HG03175 (cell line): ENCODE measurements at regions not wholly inside any gene's neighbourhood (a gene's known extent, or its start where the extent isn't known, plus 50 kb on each side); places are given as distances from the start of the nearest gene placed in this dataset.

ENCODE experiments used
- ATAC-seq: cut with Tn5 transposase; IDR thresholded peaks from one replicate; pipeline ENCODE4 v1.9.1; 2021; ENCODE audit warnings: mild to moderate bottlenecking, moderate library complexity; ENCODE audit not compliant: unreplicated experiment

DNA sequence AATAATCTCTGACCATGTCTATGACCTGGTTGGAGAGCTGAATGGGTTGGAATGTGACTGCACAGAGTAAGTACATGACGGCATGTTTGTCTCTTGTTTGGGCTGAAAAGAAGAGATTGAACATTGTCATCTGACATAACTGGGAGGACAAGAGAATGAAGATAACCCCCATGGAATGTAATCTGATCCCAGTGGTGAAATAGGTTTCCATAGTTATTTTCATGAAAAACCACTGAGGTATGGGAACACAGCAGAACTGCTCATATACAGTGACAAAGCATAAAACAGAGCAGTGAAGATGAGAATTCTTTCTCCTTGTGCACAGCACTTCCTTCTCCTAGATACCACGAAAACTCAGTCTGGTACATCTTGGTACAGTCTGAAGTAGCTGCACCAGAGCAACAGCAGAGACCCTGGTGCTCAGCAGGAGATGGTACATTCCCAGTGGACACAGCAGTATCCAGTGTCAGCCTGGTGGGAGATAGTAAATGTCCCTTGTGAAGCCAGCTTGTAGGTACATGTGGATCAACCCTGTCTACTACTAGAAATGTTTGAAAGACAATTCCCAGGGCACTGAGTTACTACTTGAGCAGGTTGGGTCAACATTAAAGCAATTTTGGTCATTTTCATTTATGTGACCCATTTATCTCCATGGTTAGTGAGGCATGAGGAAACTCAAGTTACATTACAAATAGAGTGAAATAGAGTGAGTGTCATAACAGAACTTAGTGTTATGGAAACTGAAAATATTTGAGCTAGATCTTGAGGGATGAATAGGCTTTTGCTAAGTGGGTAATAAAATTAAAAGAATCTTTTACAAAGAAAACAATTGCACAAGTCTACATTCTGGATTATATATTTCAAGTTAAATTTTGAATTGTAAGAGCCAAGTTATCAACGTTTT, 178.3 kb downstream of the SUCNR1 start:
- ATAC-seq: peak; percentile 56

DNA sequence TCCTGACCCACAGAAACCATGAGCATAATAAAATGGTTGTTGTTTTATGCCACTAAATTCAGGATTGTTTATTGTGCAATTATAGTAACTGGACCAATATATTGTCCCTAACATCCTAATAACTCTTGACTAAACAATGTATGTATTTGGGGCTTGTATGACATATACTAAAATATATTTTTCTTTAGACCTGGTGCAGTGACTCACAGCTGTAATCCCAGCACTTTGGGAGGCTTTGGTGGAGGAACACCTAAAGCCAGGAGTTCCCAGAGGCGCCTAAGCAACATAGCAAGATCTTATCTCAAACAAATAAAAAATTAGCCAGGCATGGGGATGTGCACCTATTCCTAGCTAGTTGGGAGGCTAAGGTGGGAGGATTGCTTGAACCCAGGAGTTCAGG, 180.4 kb downstream of the SUCNR1 start:
- no peak for ATAC-seq

DNA sequence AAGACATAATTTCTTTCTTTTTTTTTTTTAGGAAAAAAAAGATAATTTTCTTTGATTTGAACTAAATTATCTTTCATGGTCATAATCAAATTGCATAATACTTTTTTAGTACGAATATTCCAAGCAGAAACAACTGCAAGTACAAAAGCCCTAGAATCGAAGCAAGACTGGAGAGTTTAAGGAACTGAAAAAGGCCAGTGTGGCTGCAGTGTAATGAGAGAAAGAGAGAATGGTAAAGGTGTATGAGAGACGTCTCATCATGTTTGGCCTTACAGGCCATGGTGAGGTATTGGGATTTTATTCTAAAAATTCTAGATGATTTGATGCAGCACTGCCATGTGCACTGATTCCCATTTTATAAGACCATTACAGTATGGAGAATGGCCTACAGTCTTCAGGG, 180.9 kb downstream of the SUCNR1 start:
- ATAC-seq: peak; percentile 51

DNA sequence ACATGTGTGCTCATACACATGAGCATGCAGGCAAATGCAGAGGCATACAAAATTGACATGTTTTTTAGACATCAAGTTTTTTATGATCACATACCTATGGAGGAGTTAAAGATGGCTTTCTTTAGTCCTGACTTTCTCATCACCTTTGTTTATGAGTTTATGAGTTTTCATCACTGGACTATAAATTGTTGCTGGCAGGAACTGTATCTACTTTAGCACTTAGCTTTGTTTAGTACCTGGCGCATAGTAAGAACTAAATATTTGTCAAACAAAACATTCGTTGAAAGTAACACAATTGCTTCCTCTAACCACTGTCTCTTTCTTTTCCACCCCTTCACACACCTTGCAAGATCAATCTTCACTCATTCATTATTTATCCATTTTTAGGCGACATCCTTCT, 182.6 kb downstream of the SUCNR1 start:
- ATAC-seq: no peak

DNA sequence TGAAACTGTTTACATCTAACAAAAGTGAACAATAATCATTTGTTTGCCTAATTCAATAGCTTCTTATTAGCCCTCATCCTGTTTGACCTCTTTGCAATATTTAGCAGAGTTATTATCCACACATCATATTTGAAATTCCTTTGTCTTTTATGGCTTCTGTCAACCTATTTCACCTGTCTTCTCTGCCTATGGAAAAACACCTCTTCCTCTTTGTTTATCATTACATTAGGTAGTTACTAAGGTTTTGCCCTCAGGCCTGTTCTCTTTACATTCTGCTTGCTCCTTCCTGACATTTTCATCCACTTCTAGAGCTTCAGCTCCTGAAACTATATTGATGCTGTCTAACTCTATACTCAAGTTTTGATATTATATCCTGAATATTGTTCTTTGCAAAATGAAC, 183.0 kb downstream of the SUCNR1 start:
- ATAC-seq: no peak

DNA sequence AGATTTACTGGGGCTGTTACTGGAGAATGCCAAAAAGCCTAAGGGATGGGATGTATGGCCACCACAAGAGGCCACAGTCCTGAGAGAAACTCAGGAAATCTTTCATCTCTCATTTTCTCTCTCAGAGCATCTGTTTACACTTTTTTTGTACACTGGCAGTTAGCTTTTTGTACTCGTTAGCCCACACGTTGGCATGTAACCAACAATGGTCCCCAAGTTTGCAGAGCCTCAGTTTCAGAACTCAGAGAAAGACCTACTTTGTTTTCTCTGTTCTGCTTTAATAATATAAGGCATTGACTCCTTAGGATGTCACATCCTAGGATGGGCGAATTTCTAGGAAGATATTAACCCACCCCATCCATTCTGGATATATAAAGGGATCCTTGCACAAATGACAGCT, 183.5 kb downstream of the SUCNR1 start:
- ATAC-seq: no peak

DNA sequence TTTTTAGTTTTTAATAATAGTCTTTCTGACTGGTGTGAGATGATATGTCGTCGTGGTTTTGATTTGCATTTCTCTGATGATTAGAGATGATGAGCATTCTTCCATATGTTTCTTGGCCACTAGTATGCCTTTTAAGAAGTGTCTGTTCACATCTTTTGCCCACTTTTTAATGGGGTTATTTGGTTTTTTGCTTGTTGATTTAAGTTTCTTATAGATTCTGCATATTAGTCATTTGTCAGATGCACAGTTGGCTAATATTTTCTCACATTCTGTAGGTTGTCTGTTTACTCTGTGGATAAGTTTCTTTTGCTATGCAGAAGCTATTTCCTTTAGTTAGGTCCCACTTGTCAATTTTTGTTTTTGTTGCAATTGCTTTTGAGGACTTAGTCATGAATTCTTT, 185.4 kb downstream of the SUCNR1 start:
- ATAC-seq: no peak

DNA sequence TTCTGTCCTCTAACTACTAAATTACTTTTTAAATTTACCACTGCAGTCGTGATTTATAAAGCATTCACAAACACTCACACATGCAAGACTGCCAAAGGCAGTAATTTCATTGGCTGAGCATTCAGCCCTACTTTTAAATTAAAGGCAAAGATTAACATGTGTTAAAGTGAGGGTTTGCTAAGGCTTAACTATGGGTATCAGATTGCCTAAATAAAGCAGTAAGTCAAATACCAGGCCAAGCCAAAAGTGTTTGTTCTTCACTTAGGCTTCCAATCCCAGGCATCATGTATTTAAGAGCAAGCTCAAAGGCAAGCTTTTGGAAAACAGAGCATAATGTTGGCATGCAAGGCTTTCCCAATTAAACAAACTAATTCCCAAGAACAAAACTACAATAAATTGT, 187.3 kb downstream of the SUCNR1 start:
- ATAC-seq: no peak

DNA sequence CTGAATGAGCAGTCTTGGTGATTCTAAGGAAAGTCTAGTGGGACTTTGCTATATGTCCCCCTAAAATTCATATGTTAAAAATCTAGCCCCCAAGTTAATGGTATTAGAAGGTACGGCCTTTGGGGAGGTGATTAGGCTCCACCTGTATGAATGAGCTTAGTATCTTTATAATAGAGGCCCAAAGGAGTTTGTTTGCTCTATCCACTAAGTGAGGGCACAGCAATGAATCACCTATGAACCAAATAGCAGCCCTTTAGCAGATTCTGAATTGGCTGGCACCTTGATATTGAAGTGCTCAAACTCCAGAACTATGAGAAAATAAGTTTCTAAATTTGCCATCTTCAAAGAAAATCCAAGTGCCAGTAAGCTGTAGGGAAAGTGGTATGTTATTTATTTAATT, 187.9 kb downstream of the SUCNR1 start:
- no peak for ATAC-seq

DNA sequence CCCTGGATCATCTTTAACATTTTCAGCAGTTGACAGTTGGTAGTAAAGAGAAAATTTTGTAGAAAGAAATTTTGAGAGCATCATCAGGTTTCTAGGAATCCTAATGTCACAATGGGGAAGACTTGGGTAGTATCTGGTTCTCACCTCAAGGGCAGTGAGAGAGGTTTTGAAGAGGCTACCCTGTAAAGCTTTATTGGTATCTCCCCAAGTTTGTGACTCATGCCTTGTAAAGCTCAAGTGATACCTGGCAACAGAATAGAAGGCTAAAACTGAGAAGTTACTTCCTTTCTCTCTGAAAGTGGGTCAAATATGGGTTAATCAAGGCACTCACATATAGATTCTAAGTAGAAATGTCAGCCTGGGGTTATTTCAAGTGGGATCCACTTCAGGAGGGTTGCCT, 196.4 kb downstream of the SUCNR1 start:
- ATAC-seq: no peak

DNA sequence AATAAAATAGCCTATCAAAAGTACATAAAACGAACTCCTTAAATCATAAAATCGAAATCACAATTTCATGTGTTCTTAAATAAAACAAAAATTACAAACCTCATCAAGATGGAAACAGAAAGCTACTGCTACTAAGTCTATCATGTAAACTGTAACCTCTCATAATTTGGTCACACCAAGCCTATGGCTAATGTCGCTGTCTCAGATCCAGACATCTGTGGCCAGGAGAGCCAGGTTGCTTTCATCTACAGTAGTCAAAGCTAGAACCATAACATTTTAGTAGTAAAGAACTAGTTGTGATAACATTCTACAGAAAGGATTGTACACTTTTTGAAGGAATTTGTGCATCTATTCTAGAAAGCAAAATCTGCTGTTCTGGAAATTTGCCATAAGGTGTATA, 197.4 kb upstream of the MBNL1 start:
- no peak for ATAC-seq

DNA sequence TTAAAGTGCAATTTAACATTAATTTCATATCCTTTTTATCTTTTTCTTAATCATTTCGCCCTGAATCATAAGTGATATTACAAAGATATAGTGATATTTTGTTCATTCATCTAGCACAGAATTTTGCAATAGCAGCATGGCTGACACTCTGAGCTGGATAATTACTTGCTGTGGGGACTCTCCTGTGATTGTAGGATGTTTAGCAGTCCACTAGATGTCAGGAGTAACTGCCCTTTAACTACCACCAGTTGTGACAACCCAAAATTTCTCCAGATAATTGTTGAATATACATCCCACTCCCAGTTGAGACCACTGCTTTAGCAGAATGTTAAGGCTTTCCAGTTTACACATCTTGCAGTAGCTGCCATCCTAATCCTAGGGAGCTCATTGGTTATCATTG, 196.8 kb upstream of the MBNL1 start:
- peak; percentile 53 for ATAC-seq

DNA sequence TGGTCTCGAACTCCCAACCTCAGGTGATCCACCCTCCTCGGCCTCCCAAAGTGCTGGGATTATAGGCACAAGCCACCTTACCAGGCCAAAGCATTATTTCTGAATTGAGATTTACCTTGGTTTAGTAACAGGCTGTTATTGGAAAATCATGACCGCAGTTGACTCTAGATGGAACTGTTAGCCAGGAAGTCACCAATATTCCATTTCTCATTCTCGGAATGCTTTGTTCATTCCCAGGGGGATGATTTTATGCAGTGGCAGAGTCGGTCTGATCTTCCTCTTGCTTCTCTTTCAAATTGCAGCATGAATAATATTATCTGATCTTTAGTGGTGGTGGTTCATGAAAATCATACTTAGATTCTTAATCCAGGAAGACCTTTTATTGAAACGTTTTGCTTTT, 195.5 kb upstream of the MBNL1 start:
- ATAC-seq: no peak

DNA sequence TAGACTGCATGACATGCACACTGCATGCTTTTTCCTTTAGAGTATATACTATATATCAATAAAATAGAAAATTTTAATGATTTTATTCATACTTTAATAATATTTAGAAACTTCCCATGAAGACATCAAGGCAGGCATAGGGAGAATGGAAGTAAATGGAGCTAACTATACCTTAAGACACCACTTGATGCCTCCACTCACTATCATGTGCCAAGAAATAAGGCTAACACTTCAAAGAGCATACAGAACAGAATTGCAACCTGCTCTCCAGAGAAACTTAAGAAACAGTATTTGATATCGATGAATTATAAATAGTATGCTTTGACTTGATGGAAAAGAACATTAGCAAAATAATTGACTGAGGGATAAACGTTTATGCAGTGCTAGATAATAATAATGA, 192.6 kb upstream of the MBNL1 start:
- ATAC-seq: no peak

DNA sequence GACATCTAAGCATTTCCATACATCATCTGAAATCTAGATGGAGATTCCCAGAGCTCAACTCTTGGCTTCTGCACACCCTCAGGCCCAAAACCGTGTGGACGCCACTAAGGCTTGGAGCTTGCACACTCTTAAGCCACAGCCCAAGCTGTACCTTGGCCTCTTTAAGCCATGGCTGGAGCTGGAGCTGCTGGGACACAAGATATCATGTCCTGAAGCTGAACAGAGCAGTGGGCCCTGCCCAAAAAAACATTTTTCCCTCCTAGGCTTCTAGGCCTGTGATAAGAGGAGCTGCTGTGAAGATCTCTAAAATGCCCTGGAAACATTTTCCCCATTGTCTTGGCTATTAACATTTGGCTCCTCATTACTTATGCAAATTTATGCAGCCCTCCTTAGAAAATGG, 188.7 kb upstream of the MBNL1 start:
- ATAC-seq: no peak

DNA sequence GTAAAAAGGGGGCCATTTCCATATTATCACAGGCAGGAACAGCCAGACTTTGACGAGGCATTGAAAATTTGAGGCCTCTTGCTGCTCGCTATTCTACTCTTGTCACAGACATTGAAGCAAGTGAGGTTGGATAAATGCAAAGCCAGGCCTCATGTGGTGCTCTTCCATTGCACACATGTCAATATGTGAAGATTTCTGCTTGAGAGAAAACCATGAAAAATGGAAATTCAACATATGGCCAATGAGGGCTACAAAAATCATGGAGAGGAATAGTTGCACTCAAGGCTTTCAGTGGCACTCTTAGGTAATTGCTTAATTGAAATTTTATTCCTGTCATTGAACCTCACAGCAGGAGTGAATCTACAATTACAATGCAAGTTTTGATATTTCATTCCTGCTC, 185.6 kb upstream of the MBNL1 start:
- no peak for ATAC-seq

DNA sequence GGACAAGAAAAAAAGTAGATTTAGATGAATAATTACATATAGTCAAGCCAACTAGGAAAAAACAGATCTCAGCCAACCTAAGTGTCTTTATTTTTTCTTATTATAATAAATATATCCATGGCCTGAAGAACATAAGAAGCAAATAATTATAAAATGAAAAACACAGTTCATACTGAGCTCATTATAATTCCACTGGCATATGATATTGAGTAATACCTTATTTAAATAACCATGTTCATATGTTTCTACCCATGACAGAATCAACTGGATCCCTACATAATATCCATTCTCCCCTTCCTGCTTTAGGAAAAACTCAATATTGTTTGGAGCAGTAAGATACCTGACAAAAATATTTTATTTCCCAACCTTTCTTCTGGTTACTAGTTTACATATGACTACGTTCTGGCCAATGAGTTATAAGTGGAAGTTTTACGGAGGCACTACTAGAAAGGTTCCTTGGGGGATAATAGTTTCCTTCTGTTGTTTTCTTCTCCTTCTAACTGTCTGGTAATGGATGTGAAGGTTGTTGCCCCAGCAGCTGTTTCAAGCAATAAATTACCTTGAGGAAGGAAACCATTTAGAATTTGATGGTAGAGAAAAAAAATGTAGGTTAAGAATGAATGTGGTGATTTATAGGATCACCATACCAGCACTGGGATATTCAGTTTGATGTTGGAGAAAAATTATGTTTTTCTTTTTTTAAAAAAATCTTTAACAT, 184.1 kb upstream of the MBNL1 start:
- ATAC-seq: no peak

DNA sequence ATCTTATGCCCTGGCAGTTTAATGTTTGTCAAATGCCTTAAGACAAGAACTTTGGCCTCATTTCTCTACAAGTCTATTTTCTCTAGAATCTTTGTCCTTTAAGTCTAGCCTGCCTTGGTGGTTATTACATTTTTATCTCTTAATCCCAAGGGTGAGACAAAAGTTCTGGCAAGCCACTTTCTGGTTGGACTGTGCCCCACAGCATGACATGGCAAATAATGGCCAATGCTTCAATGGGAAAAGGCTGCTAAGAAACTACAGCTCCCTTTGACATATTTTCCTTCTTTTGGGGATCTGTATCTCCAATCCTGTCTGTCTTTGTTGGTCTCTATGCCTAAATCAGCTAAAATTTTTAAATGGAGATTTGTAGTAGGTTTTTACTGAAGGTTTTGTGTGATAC, 181.6 kb upstream of the MBNL1 start:
- no peak for ATAC-seq

DNA sequence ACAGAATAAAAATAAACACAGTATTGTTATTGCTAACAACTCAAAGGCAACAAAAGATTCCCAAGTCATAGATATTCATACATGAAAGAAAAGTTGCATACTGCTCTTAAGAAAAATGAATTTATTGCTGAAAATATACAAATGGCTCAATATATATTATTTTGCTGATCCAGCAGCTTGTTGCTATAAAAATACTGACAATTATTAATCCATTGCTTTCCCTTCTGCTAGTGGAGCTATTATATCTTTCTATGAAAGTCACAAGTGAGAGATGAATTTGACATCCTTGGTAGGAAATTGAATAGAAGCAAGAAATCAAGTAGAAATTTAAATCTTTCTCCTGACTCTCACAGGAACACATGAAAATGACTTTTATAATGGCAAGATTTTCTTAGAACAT, 179.2 kb upstream of the MBNL1 start:
- no peak for ATAC-seq

DNA sequence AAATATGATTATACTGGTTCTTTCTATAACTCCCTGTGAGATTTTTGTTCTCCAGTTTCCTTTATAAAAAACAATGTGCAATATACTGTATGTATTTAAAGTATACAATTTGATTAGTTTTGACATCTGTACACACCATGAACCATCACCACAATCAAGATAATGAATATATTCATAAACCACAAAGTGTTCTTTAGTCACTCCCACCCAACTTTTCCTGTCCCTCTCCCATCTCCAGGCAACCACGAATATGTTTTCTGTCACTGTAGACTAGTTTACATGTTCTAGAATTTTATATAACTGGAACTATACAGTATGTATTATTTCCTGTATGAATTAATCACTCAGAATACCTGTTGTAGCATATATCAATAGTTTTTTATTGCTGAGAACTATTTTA, 177.0 kb upstream of the MBNL1 start:
- no peak for ATAC-seq

DNA sequence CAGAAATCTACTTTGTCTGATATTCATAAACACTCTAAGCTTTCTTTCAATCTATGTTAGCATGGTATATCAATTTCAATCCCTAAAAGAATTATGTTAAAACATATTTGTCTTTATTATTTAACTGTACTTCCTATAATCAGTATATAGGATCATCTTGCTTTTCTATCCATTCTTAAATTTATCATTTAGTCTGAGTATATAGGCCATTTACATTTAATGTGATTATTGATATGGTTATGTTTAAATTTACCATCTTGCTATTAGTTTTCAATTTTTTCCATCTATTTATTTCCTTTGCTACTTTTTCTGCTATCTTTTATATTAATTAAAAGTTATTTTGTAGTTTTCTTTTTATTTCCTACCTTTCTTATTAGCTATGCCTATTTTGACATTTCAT, 174.8 kb upstream of the MBNL1 start:
- ATAC-seq: no peak

DNA sequence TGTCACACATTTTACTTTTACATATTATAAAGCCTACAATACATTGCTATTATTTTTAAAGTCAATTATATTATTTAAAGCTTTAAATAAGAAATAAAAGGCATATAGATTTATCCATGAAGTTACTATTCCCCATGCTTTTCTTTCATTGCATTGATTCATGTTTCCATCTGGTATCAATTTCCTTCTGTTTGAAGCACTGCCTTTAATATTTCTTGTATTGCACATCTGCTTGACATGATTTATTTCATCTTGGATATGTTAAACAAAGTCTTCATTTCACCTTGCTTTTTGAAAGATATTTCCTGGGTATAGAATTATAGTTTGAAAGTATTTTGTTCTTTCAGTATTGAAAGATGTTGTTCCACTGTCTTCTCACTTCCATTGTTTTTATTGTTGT, 174.3 kb upstream of the MBNL1 start:
- ATAC-seq: no peak
